Osteoblast (primary cell): ENCODE measurements at regions not wholly inside any gene's neighbourhood (a gene's known extent, or its start where the extent isn't known, plus 50 kb on each side); places are given as distances from the start of the nearest gene placed in this dataset.

Experiments
- DNase-seq: peaks from one replicate; pipeline ENCODE4 v3.0.0; 2011; ENCODE audit warnings: low spot score, mixed read lengths; ENCODE audit not compliant: insufficient read length; ENCODE audit errors: missing footprints
- H2AFZ ChIP-seq: 2 replicates; pipeline ENCODE4 v1.6.0; 2011; ENCODE audit warnings: mild to moderate bottlenecking, low read length
- H3K27ac ChIP-seq: 2 replicates; pipeline ENCODE4 v1.5.1; 2011; ENCODE audit warnings: mild to moderate bottlenecking, low read depth, low read length, moderate library complexity
- H3K27me3 ChIP-seq: 2 replicates; pipeline ENCODE4 v1.6.0; 2012; ENCODE audit warnings: mild to moderate bottlenecking, control low read depth, inconsistent platforms, low read length, moderate library complexity; ENCODE audit not compliant: insufficient read depth
- H3K36me3 ChIP-seq: 2 replicates; pipeline ENCODE4 v1.5.1; 2011; ENCODE audit warnings: mild to moderate bottlenecking, low read length, control low read depth, moderate library complexity; ENCODE audit not compliant: insufficient read depth
- H3K4me1 ChIP-seq: 2 replicates; pipeline ENCODE4 v1.5.1; 2011; ENCODE audit warnings: mild to moderate bottlenecking, low read length, control low read depth, moderate library complexity; ENCODE audit not compliant: insufficient read depth
- H3K4me2 ChIP-seq: 2 replicates; pipeline ENCODE4 v1.6.0; 2011; ENCODE audit warnings: mild to moderate bottlenecking, low read length; ENCODE audit not compliant: insufficient read depth
- H3K4me3 ChIP-seq: fragments of 200-600 bp; sonication (generic); 3 replicates; pipeline ENCODE4 v1.5.1; 2012; ENCODE audit warnings: mild to moderate bottlenecking, low read length, inconsistent platforms; ENCODE audit not compliant: insufficient read depth
- H3K79me2 ChIP-seq: 2 replicates; pipeline ENCODE4 v1.6.0; 2012; ENCODE audit warnings: mild to moderate bottlenecking, low read length, control low read depth, inconsistent platforms; ENCODE audit not compliant: insufficient read depth
- H3K9me3 ChIP-seq: 2 replicates; pipeline ENCODE4 v1.5.1; 2011; ENCODE audit warnings: low read depth, low read length, control low read depth
- H4K20me1 ChIP-seq: 2 replicates; pipeline ENCODE4 v1.6.0; 2012; ENCODE audit warnings: mild to moderate bottlenecking, low read length, control low read depth; ENCODE audit not compliant: insufficient read depth
- CTCF ChIP-seq: IDR thresholded peaks from 2 replicates; pipeline ENCODE4 v1.5.1; 2011; ENCODE audit warnings: mild to moderate bottlenecking, low read depth, low read length, moderate library complexity; ENCODE audit errors: extremely low read depth

DNA sequence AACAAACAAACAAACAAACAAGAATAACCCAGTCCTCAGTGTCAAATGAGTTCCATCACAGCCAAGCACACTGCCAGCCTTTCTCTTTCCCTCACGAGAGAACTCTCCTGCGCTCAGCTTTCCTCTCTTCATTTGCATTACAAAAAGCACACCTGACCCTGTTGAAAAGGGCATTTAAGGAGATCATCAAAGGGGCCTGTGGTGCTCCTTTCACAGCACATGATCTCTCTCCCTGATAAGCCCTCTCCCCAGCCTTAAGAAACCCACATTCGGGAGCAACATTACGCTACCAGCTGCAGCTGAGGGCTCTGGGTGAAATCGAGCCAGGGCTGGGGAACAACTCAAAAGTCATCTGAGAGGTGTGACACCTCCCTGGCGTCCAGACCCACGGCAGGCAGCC lies 165.6 kb upstream of the TMCC3 start:
- Histone ChIP-seq H3K9me3 (peaks cover 10% of the 10 kb centered on the region), H3K27ac (no peak overlapping the region), H3K27me3 (peaks cover 4% of the 10 kb centered on the region), H3K36me3 (no peaks in the 10 kb centered on the region), H3K4me2 (no peak overlapping the region), H2AFZ (no peak overlapping the region), H3K4me1 (no peaks in the 10 kb centered on the region), H4K20me1 (no peaks in the 10 kb centered on the region), H3K79me2 (no peaks in the 10 kb centered on the region), H3K4me3 (no peak overlapping the region)
- no peak for TF ChIP-seq CTCF
- no peak for DNase-seq

GRCh38 chr12:94815450-94815849 lies 165.1 kb upstream of the TMCC3 start:
- Histone ChIP-seq H3K79me2 (no peaks in the 10 kb centered on the region), H3K9me3 (peaks cover 10% of the 10 kb centered on the region), H2AFZ (no peak overlapping the region), H3K4me3 (no peak overlapping the region), H3K4me2 (no peak overlapping the region), H4K20me1 (no peaks in the 10 kb centered on the region), H3K27me3 (peaks cover 4% of the 10 kb centered on the region), H3K4me1 (no peaks in the 10 kb centered on the region), H3K27ac (no peak overlapping the region), H3K36me3 (no peaks in the 10 kb centered on the region)
- no peak for DNase-seq
- no peak for TF ChIP-seq CTCF

DNA sequence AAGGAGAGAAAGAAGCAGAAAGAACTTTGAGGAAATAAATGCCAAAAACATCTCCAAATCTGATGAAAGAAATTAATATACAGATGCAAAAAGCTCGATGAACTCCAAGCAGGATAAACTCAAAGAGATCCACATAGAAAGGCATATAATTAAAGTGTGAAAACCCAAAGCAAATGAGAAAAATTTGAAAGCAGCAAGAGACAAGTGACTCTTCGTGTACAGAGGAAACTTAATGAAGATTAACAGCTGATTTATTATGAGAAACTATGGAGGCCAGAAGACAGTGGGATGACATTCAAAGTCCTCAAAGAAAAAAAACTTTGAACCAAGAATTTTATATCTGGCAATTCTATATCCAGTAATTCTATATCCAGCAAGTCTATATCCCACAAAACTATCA lies 163.0 kb upstream of the TMCC3 start:
- no peak for DNase-seq

DNA sequence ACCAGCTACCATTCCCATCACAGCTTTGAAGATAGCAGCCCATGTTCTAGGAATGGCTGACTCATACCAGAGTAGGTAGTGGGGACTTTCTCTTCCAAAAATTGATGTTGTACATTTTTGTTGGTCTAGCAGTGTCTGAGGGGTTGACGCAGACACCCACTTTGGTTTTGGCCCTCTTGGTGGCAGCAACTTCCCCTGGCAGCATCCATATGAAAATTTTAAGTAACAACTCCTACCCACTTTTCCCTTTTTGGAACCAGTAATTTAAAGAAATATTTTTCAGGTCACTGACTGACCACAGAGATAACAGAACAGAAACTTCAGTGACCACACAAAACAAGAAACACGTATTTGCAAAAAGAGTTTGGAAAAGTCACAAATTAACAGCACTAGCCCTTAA lies 162.0 kb upstream of the TMCC3 start:
- H3K4me2 ChIP-seq = no peak overlapping the region
- no peak for TF ChIP-seq CTCF
- H3K4me1 ChIP-seq = no peaks in the 10 kb centered on the region
- no peak overlapping the region for H3K27ac ChIP-seq
- H3K4me3 ChIP-seq = no peak overlapping the region
- H3K9me3 ChIP-seq = peaks cover 10% of the 10 kb centered on the region
- H2AFZ ChIP-seq = no peak overlapping the region
- no peaks in the 10 kb centered on the region for H3K79me2 ChIP-seq
- no peak for DNase-seq
- H4K20me1 ChIP-seq = no peaks in the 10 kb centered on the region
- H3K27me3 ChIP-seq = peaks cover 9% of the 10 kb centered on the region
- no peaks in the 10 kb centered on the region for H3K36me3 ChIP-seq

More for the DNA sequence above, 163.0 kb upstream of the TMCC3 start:
- Histone ChIP-seq H4K20me1 (no peaks in the 10 kb centered on the region), H3K4me1 (no peaks in the 10 kb centered on the region), H3K4me3 (no peak overlapping the region), H3K79me2 (no peaks in the 10 kb centered on the region), H3K9me3 (peaks cover 10% of the 10 kb centered on the region), H3K27me3 (peaks cover 4% of the 10 kb centered on the region), H3K4me2 (no peak overlapping the region), H2AFZ (no peak overlapping the region), H3K36me3 (no peaks in the 10 kb centered on the region), H3K27ac (no peak overlapping the region)
- TF ChIP-seq CTCF = no peak
